ENCODE measurements at regions not wholly inside any gene's neighbourhood (a gene's known extent, or its start where the extent isn't known, plus 50 kb on each side); places are given as distances from the start of the nearest gene placed in this dataset.
"Not testable (repeated sequence)": the region's sequence is repeated elsewhere in the genome, so short reads cannot be mapped to it uniquely, and the experiment has no call there.

- ATAC-seq, result no peak
- Mint-ChIP-seq H3K4me1 (no peaks in the 10 kb centered on the region), H3K4me3 (no peak overlapping the region), H3K9me3 (no peaks in the 10 kb centered on the region), H3K36me3 (no peaks in the 10 kb centered on the region), H3K27ac (no peak overlapping the region)
- DNase-seq (ENCODE audit: low spot score in 2 of 2), result no peak
These were observed 165.5 kb upstream of the FAM20A start for GRCh38 chr17:68766640-68767039.

GRCh38 chr17:68763562-68763961 lies 162.4 kb upstream of the FAM20A start:
- ATAC-seq (no peak), DNase-seq (ENCODE audit: low spot score in 2 of 2) (no peak)
- H3K4me1 Mint-ChIP-seq, result peaks cover 8% of the 10 kb centered on the region
- H3K36me3 Mint-ChIP-seq, result no peaks in the 10 kb centered on the region
- H3K4me3 Mint-ChIP-seq, result no peak overlapping the region
- H3K9me3 Mint-ChIP-seq, result no peaks in the 10 kb centered on the region
- no peak overlapping the region for H3K27ac Mint-ChIP-seq

- Mint-ChIP-seq H3K27ac (no peak overlapping the region), H3K9me3 (no peaks in the 10 kb centered on the region), H3K36me3 (no peaks in the 10 kb centered on the region), H3K4me1 (peaks cover 8% of the 10 kb centered on the region), H3K4me3 (no peak overlapping the region)
- DNase-seq (ENCODE audit: low spot score in 2 of 2) (peak in 1 of 2 donors; percentile 15), ATAC-seq (no peak)
These were observed 161.7 kb upstream of the FAM20A start for GRCh38 chr17:68762911-68763310.

GRCh38 chr17:68760141-68760475 lies 158.9 kb upstream of the FAM20A start:
- Mint-ChIP-seq H3K4me1 (peaks cover 8% of the 10 kb centered on the region), H3K36me3 (no peaks in the 10 kb centered on the region), H3K27ac (no peak overlapping the region), H3K9me3 (peaks cover 2% of the 10 kb centered on the region), H3K4me3 (peak overlapping the region; percentile 20)
- ATAC-seq (no peak), DNase-seq (ENCODE audit: low spot score in 2 of 2) (no peak)

- Mint-ChIP-seq H3K4me3 (peak overlapping the region; percentile 20), H3K9me3 (peaks cover 2% of the 10 kb centered on the region), H3K4me1 (peaks cover 8% of the 10 kb centered on the region), H3K27ac (no peak overlapping the region), H3K36me3 (no peaks in the 10 kb centered on the region)
- DNase-seq (ENCODE audit: low spot score in 2 of 2) (peak; percentile 10 to 73), ATAC-seq (peak; percentile 86)
These were observed 158.4 kb upstream of the FAM20A start for GRCh38 chr17:68759343-68760140.

- no peak for ATAC-seq
- Mint-ChIP-seq H3K36me3 (no peaks in the 10 kb centered on the region), H3K4me3 (no peak overlapping the region), H3K27ac (no peak overlapping the region), H3K9me3 (peaks cover 2% of the 10 kb centered on the region), H3K4me1 (peaks cover 8% of the 10 kb centered on the region)
- no peak for DNase-seq (ENCODE audit: low spot score in 2 of 2)
These were observed 157.8 kb upstream of the FAM20A start for GRCh38 chr17:68759002-68759342.

- not testable (repeated sequence) for DNase-seq (ENCODE audit: low spot score in 2 of 2); H3K9me3 Mint-ChIP-seq; H3K36me3 Mint-ChIP-seq; H3K27ac Mint-ChIP-seq; H3K4me1 Mint-ChIP-seq; ATAC-seq; H3K4me3 Mint-ChIP-seq
These were observed 156.9 kb upstream of the FAM20A start for GRCh38 chr17:68757866-68758757.

GRCh38 chr17:68753985-68754769 lies 153.0 kb upstream of the FAM20A start:
- Mint-ChIP-seq H3K27ac (no peak overlapping the region), H3K9me3 (peaks cover 2% of the 10 kb centered on the region), H3K4me1 (no peaks in the 10 kb centered on the region), H3K36me3 (no peaks in the 10 kb centered on the region), H3K4me3 (no peak overlapping the region)
- DNase-seq (ENCODE audit: low spot score in 2 of 2) (no peak), ATAC-seq (no peak)

GRCh38 chr17:68750208-68750562 lies 149.0 kb upstream of the FAM20A start:
- Mint-ChIP-seq H3K36me3 (no peaks in the 10 kb centered on the region), H3K27ac (no peak overlapping the region), H3K9me3 (no peaks in the 10 kb centered on the region), H3K4me1 (no peaks in the 10 kb centered on the region), H3K4me3 (no peak overlapping the region)
- no peak for ATAC-seq
- DNase-seq (ENCODE audit: low spot score in 2 of 2), result no peak

GRCh38 chr17:68749349-68750207 lies 148.4 kb upstream of the FAM20A start:
- Mint-ChIP-seq H3K4me1 (no peaks in the 10 kb centered on the region), H3K36me3 (no peaks in the 10 kb centered on the region), H3K27ac (no peak overlapping the region), H3K4me3 (no peak overlapping the region), H3K9me3 (no peaks in the 10 kb centered on the region)
- peak in 1 of 2 donors; percentile 36 for DNase-seq (ENCODE audit: low spot score in 2 of 2)
- ATAC-seq, result no peak

- Mint-ChIP-seq H3K36me3 (no peaks in the 10 kb centered on the region), H3K27ac (no peak overlapping the region), H3K4me3 (no peak overlapping the region), H3K4me1 (no peaks in the 10 kb centered on the region), H3K9me3 (no peaks in the 10 kb centered on the region)
- ATAC-seq (no peak), DNase-seq (ENCODE audit: low spot score in 2 of 2) (no peak)
These were observed 147.2 kb upstream of the FAM20A start for GRCh38 chr17:68748381-68748780.

GRCh38 chr17:68740555-68741447 lies 139.6 kb upstream of the FAM20A start:
- DNase-seq (ENCODE audit: low spot score in 2 of 2) (no peak), ATAC-seq (no peak)
- H3K9me3 Mint-ChIP-seq, result no peaks in the 10 kb centered on the region
- no peak overlapping the region for H3K4me3 Mint-ChIP-seq
- H3K36me3 Mint-ChIP-seq, result no peaks in the 10 kb centered on the region
- no peaks in the 10 kb centered on the region for H3K4me1 Mint-ChIP-seq
- no peak overlapping the region for H3K27ac Mint-ChIP-seq

- Mint-ChIP-seq H3K4me3 (no peak overlapping the region), H3K36me3 (no peaks in the 10 kb centered on the region), H3K9me3 (no peaks in the 10 kb centered on the region), H3K27ac (no peak overlapping the region), H3K4me1 (no peaks in the 10 kb centered on the region)
- no peak for DNase-seq (ENCODE audit: low spot score in 2 of 2)
- ATAC-seq, result no peak
These were observed 136.7 kb upstream of the FAM20A start for GRCh38 chr17:68737761-68738443.

Data from stimulated activated effector memory CD8-positive, alpha-beta T cell treated with anti-CD3 and anti-CD28 coated beads, Interleukin-12 subunit alpha, Interleukin-12 subunit beta, amount 100 ng/mL, for 72 hours (primary cell).